ENCODE measurements at regions not wholly inside any gene's neighbourhood (a gene's known extent, or its start where the extent isn't known, plus 50 kb on each side); places are given as distances from the start of the nearest gene placed in this dataset.

GRCh38 chr16:64745258-64745930, 376.5 kb downstream of the CDH11 start:
- TF ChIP-seq EZH2 (IDR thresholded peaks at IDR 0.05; ENCODE audit: borderline replicate concordance, insufficient read depth, low read length, poor library complexity, severe bottlenecking), result no peak
- TF ChIP-seq CTCF (IDR thresholded peaks at IDR 0.05; ENCODE audit: poor library complexity, severe bottlenecking), result no peak
